ENCODE measurements at regions not wholly inside any gene's neighbourhood (a gene's known extent, or its start where the extent isn't known, plus 50 kb on each side); places are given as distances from the start of the nearest gene placed in this dataset.

- no peak for TF ChIP-seq POLR2A (IDR thresholded peaks at IDR 0.05; ENCODE audit: low read depth, low read length)
- TF ChIP-seq TAF1 (IDR thresholded peaks at IDR 0.05; ENCODE audit: borderline replicate concordance, low read depth, low read length), result no peak
- no peak for TF ChIP-seq POLR2AphosphoS5 (IDR thresholded peaks at IDR 0.05; ENCODE audit: low read depth, low read length)
These were observed 369.6 kb upstream of the USP24 start for GRCh38 chr1:55584526-55585401.
